HepG2 (cell line): ENCODE measurements at regions not wholly inside any gene's neighbourhood (a gene's known extent, or its start where the extent isn't known, plus 50 kb on each side); places are given as distances from the start of the nearest gene placed in this dataset.

Experiments used
- ATAC-seq: fragments of 200-7000 bp; cut with Tn5 transposase; 3 replicates; pipeline ENCODE4 v1.9.1; 2020; ENCODE audit warnings: mild to moderate bottlenecking, moderate library complexity
- BruUV-seq: library from RNA; stranded (reverse); fragments of 400-500 nt; replicated peaks from 2 replicates; lab custom pipeline; 2021; lab: Mats Ljungman, UMichigan
- CTCF ChIA-PET: fragments of 300-600 bp; formaldehyde crosslinking; extraction: SDS; loops from one replicate; lab custom pipeline; 2021; ENCODE audit warnings: low total read pairs, inconsistent platforms, low intra/inter-chr PET ratio; lab: Yijun Ruan, JAX
- POLR2A ChIA-PET: fragments of 350-600 bp; sonication (Branson Sonifier 250); formaldehyde crosslinking; loops from one replicate; lab custom pipeline; 2020; ENCODE audit warnings: antibody characterized with exemption, inconsistent platforms; lab: Yijun Ruan, JAX
- DNase-seq: peaks from one replicate; pipeline ENCODE4 v3.0.0-alpha.2; 2015; ENCODE audit warnings: low spot score
- FAIRE-seq: peaks from 3 replicates; lab custom pipeline; 2011; peaks lifted over from hg19 to GRCh38; lab: Jason Lieb, UNC
- H2AFZ ChIP-seq: one replicate; pipeline ENCODE4 v1.6.1; 2011; ENCODE audit warnings: low read length, inconsistent platforms
- H3K27ac ChIP-seq: fragments of 300-600 bp; 3 replicates; pipeline ENCODE4 v1.8.0; 2011; ENCODE audit warnings: mixed run types, mild to moderate bottlenecking, mixed read lengths, low read length, inconsistent platforms; ENCODE audit not compliant: insufficient read depth; ENCODE audit errors: extremely low read length
- H3K27me3 ChIP-seq, 2 experiments: fragments of 200-600 bp in 1 of 2; 2 replicates in 1 of 2; 3 replicates in 1 of 2; pipeline versions ENCODE4 v1.6.0 to v1.8.0; 2011; ENCODE audit warnings: low read length in 2 of 2, mild to moderate bottlenecking in 2 of 2, moderate library complexity in 2 of 2, inconsistent platforms in 1 of 2; ENCODE audit not compliant: insufficient read depth in 2 of 2, control insufficient read depth in 1 of 2
- H3K36me3 ChIP-seq, 2 experiments: fragments of 200-600 bp in 1 of 2; replicated peaks in 1 of 2; 2 replicates in 1 of 2; 3 replicates in 1 of 2; pipeline versions ENCODE4 v1.5.1 to v1.8.0; 2011; ENCODE audit warnings: low read length in 2 of 2, inconsistent platforms in 1 of 2; ENCODE audit not compliant: insufficient read depth in 2 of 2, control insufficient read depth in 1 of 2
- H3K4me1 ChIP-seq: 2 replicates; pipeline ENCODE4 v1.5.1; 2012; ENCODE audit warnings: low read length, inconsistent platforms; ENCODE audit not compliant: insufficient read depth
- H3K4me2 ChIP-seq: 2 replicates; pipeline ENCODE4 v1.6.0; 2011; ENCODE audit warnings: low read depth, low read length, inconsistent platforms
- H3K4me3 ChIP-seq, 3 experiments: fragments of 200-600 bp in 1 of 3; sonication (generic), shearing (Covaris generic) in 1 of 3; replicated peaks in 1 of 3; 2 replicates each; pipeline ENCODE4 v1.5.1; 2011 to 2016; ENCODE audit warnings: low read length in 3 of 3, inconsistent platforms in 2 of 3, low read depth in 2 of 3, mild to moderate bottlenecking in 2 of 3, control low read depth in 1 of 3, mixed read lengths in 1 of 3; ENCODE audit not compliant: insufficient read depth in 1 of 3
- H3K79me2 ChIP-seq: one replicate; pipeline ENCODE4 v1.6.1; 2011; ENCODE audit warnings: low read length, inconsistent platforms; ENCODE audit not compliant: insufficient read depth
- H3K9ac ChIP-seq: 2 replicates; pipeline ENCODE4 v1.6.0; 2011; ENCODE audit warnings: mild to moderate bottlenecking, low read depth, low read length, inconsistent platforms; ENCODE audit not compliant: insufficient read depth
- H3K9me3 ChIP-seq: 2 replicates; pipeline ENCODE4 v1.5.1; 2012; ENCODE audit warnings: mild to moderate bottlenecking, low read length
- H4K20me1 ChIP-seq: 2 replicates; pipeline ENCODE4 v1.6.0; 2011; ENCODE audit warnings: inconsistent platforms, mild to moderate bottlenecking, low read length, moderate library complexity; ENCODE audit not compliant: insufficient read depth
- ARNT2 ChIP-seq: sonication (generic); formaldehyde crosslinking; IDR thresholded peaks from 2 replicates; pipeline ENCODE4 v1.8.0; 2022; ENCODE audit warnings: mild to moderate bottlenecking, low read depth, missing genetic modification reagents, moderate library complexity
- ELF4 ChIP-seq: sonication (generic); formaldehyde crosslinking; IDR thresholded peaks from 2 replicates; pipeline ENCODE4 v1.5.0; 2020; ENCODE audit warnings: missing genetic modification reagents, mild to moderate bottlenecking, moderate library complexity, borderline replicate concordance
- FOXA3 ChIP-seq: IDR thresholded peaks from 2 replicates; pipeline ENCODE4 v1.6.1; 2016; ENCODE audit warnings: missing genetic modification reagents, missing compliant biosample characterization
- FUBP1 ChIP-seq: sonication (generic); formaldehyde crosslinking; IDR thresholded peaks from 2 replicates; pipeline ENCODE4 v1.5.1; 2020; ENCODE audit warnings: missing genetic modification reagents, mild to moderate bottlenecking, borderline replicate concordance
- NFE2L2 ChIP-seq: fragments of 150-350 bp; IDR thresholded peaks from 2 replicates; pipeline ENCODE4 v1.6.1; 2014; ENCODE audit warnings: low read length
- NKX3-1 ChIP-seq: sonication (generic); formaldehyde crosslinking; IDR thresholded peaks from 2 replicates; pipeline ENCODE4 v1.5.0; 2020; ENCODE audit warnings: missing genetic modification reagents
- POLR2AphosphoS5 ChIP-seq: IDR thresholded peaks from 2 replicates; pipeline ENCODE4 v1.6.1; 2012; ENCODE audit warnings: low read depth, low read length
- TAF1 ChIP-seq: sonication (generic); formaldehyde crosslinking; IDR thresholded peaks from 2 replicates; pipeline ENCODE4 v1.4.0; 2020; ENCODE audit warnings: missing genetic modification reagents
- TARDBP ChIP-seq: sonication (generic); formaldehyde crosslinking; IDR thresholded peaks from 2 replicates; pipeline ENCODE4 v1.8.0; 2022; ENCODE audit warnings: mild to moderate bottlenecking, missing genetic modification reagents
- TEAD2 ChIP-seq: sonication (generic); formaldehyde crosslinking; IDR thresholded peaks from 2 replicates; pipeline ENCODE4 v1.9.0; 2021; ENCODE audit warnings: missing genetic modification reagents
- TP53 ChIP-seq: sonication (generic); formaldehyde crosslinking; conservative IDR thresholded peaks from 2 replicates; pipeline ENCODE4 v1.4.0; 2020; ENCODE audit warnings: missing genetic modification reagents
- TSC22D2 ChIP-seq: sonication (generic); formaldehyde crosslinking; IDR thresholded peaks from 2 replicates; pipeline ENCODE4 v1.5.1; 2020; ENCODE audit warnings: missing genetic modification reagents, mild to moderate bottlenecking, borderline replicate concordance
- ZBTB34 ChIP-seq: sonication (generic); formaldehyde crosslinking; IDR thresholded peaks from 2 replicates; pipeline ENCODE4 v1.8.0; 2022; ENCODE audit warnings: mild to moderate bottlenecking, missing genetic modification reagents
- ZBTB46 ChIP-seq: sonication (generic); formaldehyde crosslinking; IDR thresholded peaks from 2 replicates; pipeline ENCODE4 v1.4.0; 2020; ENCODE audit warnings: mild to moderate bottlenecking, missing genetic modification reagents, borderline replicate concordance
- ZFY ChIP-seq: sonication (generic); formaldehyde crosslinking; IDR thresholded peaks from 2 replicates; pipeline ENCODE4 v1.4.0; 2020; ENCODE audit warnings: missing genetic modification reagents
- ZNF263 ChIP-seq: sonication (generic); formaldehyde crosslinking; IDR thresholded peaks from 2 replicates; pipeline ENCODE4 v1.4.0; 2020; ENCODE audit warnings: missing genetic modification reagents
- ZNF652 ChIP-seq: IDR thresholded peaks from 2 replicates; pipeline ENCODE4 v1.6.1; 2016; ENCODE audit warnings: low read depth, borderline replicate concordance
- ZNF75D ChIP-seq: sonication (generic); formaldehyde crosslinking; IDR thresholded peaks from 2 replicates; pipeline ENCODE4 v1.8.1; 2023; ENCODE audit warnings: missing genetic modification reagents, mild to moderate bottlenecking, borderline replicate concordance
- WGBS: methylation state at CpG from one replicate; pipeline ENCODE4 v1.1.6; 2017; ENCODE audit warnings: low lambda C conversion rate; 5-methylcytosine and 5-hydroxymethylcytosine counted together
- in situ Hi-C: cut with HindIII; loops from 2 replicates; pipeline ENCODE4 v1.10.0; 2017; ENCODE audit warnings: low pct_unique_long_range_greater_than_20kb; ENCODE audit not compliant: extremely low pct_ligation_motif_present
- intact Hi-C: fragments of 100-400 bp; cut with micrococcal nuclease; formaldehyde crosslinking; loops from one replicate; pipeline ENCODE4 v1.10.0; 2022; ENCODE audit not compliant: unreplicated experiment

DNA sequence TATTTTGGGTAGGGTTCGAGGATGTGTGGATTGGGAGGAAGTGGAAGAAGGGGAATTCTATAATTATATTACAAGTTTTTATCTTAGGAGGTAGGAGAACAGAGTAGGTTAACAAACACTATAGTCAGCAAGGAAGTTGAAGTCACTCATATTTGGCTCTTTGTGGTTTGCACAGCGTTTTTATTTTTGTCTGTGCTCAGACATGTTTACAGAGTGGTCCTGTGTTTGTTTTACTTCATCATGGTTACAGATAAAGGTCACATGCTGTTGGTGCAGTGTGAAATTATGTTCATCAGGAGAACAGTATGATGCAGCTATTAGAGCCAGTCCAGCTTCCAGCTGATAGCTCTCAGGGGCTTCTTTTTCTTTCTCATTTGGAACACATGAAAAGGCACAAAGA lies 299.9 kb upstream of the SFRP2 start:
- DNase-seq, result no peak
- Histone ChIP-seq H3K9me3 (no peaks in the 10 kb centered on the region), H3K36me3 (no peaks in the 10 kb centered on the region), H3K4me2 (no peak overlapping the region), H3K27ac (no peak overlapping the region), H3K27me3 (no peaks in the 10 kb centered on the region), H3K79me2 (no peaks in the 10 kb centered on the region), H3K4me1 (no peaks in the 10 kb centered on the region), H2AFZ (no peak overlapping the region), H4K20me1 (no peaks in the 10 kb centered on the region), H3K9ac (no peak overlapping the region), H3K4me3 (no peak overlapping the region)
- BruUV-seq, result no TSS peak
- no peak for ATAC-seq
- POLR2A ChIA-PET, result no interaction called here
- in situ Hi-C loops (no loop called here), intact Hi-C loops (no loop called here)
- FAIRE-seq, result no peak
- 0% methylated on average over 2 of the region's 2 CpGs for WGBS
- CTCF ChIA-PET, result no interaction called here
- TF ChIP-seq ZNF263, result no peak
- no peak for TF ChIP-seq NKX3-1 (CRISPR knock-in tag)
- no peak for TF ChIP-seq TEAD2
- no peak for TF ChIP-seq TP53 (CRISPR knock-in tag)
- TF ChIP-seq ZBTB34 (CRISPR knock-in tag), result no peak
- TF ChIP-seq NFE2L2, result no peak
- TF ChIP-seq ZBTB46 (CRISPR knock-in tag), result no peak
- TF ChIP-seq FOXA3 (CRISPR knock-in tag), result no peak
- TF ChIP-seq POLR2AphosphoS5, result no peak
- no peak for TF ChIP-seq ELF4
- TF ChIP-seq TSC22D2 (CRISPR knock-in tag), result no peak
- TF ChIP-seq ZFY (CRISPR knock-in tag), result no peak
- TF ChIP-seq FUBP1 (CRISPR knock-in tag), result no peak
- no peak for TF ChIP-seq ZNF652 (CRISPR knock-in tag)
- no peak for TF ChIP-seq ARNT2
- no peak for TF ChIP-seq TAF1 (CRISPR knock-in tag)
- TF ChIP-seq TARDBP (CRISPR knock-in tag), result no peak
- no peak for TF ChIP-seq ZNF75D (CRISPR knock-in tag)
